WI38 (cell line): ENCODE measurements at regions not wholly inside any gene's neighbourhood (a gene's known extent, or its start where the extent isn't known, plus 50 kb on each side); places are given as distances from the start of the nearest gene placed in this dataset.
"Not testable (repeated sequence)": the region's sequence is repeated elsewhere in the genome, so short reads cannot be mapped to it uniquely, and the experiment has no call there.

Source experiments
- H3K4me3 ChIP-seq: 2 replicates; pipeline ENCODE4 v1.5.1; 2011; ENCODE audit warnings: low read depth, mild to moderate bottlenecking, control low read depth, low read length
- TF ChIP-seq, protein P1 (sequence below): IDR thresholded peaks from 2 replicates; pipeline ENCODE4 v1.5.1; 2012; ENCODE audit warnings: low read depth, mild to moderate bottlenecking, control low read depth, low read length

GRCh38 chr2:66268756-66269155, 166.2 kb upstream of the MEIS1 start:
- TF ChIP-seq, protein P1, sequence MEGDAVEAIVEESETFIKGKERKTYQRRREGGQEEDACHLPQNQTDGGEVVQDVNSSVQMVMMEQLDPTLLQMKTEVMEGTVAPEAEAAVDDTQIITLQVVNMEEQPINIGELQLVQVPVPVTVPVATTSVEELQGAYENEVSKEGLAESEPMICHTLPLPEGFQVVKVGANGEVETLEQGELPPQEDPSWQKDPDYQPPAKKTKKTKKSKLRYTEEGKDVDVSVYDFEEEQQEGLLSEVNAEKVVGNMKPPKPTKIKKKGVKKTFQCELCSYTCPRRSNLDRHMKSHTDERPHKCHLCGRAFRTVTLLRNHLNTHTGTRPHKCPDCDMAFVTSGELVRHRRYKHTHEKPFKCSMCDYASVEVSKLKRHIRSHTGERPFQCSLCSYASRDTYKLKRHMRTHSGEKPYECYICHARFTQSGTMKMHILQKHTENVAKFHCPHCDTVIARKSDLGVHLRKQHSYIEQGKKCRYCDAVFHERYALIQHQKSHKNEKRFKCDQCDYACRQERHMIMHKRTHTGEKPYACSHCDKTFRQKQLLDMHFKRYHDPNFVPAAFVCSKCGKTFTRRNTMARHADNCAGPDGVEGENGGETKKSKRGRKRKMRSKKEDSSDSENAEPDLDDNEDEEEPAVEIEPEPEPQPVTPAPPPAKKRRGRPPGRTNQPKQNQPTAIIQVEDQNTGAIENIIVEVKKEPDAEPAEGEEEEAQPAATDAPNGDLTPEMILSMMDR, result no peak
- H3K4me3 ChIP-seq, result no peak overlapping the region

- no peak overlapping the region for H3K4me3 ChIP-seq
- TF ChIP-seq, protein P1, result no peak
These were observed 170.6 kb upstream of the MEIS1 start for GRCh38 chr2:66264354-66264753.

- no peak overlapping the region for H3K4me3 ChIP-seq
- TF ChIP-seq, protein P1, result no peak
These were observed 179.1 kb upstream of the MEIS1 start for GRCh38 chr2:66255867-66256266.

DNA sequence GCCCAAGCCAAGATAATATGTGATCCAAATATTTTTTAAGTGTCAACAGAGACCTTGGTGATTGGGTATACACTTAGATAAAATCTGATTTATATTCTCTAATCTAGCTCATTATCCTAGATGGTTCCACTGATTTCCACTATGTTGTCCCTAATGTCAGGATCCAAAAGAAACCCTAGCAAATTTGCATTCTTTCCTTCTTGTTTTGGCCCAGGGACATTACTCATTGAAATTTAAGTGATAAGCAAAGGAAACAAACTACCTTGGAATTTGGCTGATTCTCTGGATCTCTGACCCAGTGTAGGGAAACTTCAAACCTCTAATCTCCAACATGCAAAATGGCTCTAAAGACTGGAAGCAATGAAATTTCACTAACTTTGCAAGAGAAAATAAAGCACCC, 179.8 kb upstream of the MEIS1 start:
- TF ChIP-seq, protein P1, result no peak
- H3K4me3 ChIP-seq, result no peak overlapping the region

DNA sequence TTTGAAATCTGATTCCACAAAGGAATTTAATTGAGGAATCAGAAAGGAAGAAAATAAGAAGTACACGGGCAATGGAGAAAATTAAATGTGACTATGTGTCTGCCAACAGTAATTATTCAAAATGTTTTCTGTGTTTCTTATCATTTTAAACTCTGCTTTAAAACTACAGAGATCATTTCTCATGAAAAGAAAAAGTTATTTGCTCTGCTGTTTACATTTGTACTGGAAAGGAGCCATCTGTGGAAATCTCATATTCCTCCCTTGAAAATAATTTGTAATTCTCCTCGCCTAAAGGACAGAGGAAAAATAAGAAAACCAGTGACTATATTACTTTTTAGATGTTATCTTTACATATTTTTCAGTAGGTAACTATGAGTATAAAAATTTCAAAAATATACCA, 181.9 kb upstream of the MEIS1 start:
- TF ChIP-seq, protein P1, result no peak
- no peak overlapping the region for H3K4me3 ChIP-seq

DNA sequence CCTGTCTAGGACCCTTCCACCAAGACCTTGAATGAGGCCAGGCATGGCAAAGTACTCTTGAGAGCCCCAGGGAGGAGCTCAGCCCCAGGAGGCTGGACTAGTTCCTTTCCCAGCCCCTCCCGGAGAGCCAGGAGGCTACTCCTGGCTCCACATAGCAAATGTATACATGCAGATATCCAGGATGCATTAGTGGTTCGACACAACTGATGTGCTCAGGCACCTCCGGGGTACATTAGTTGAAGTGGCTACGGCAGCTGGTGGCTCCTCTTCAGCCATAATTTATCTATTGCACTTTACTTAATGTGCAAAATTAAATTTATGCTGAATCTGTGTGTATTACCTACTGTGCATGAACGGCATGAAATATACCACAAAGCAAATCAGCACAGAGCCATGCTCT, 182.8 kb upstream of the MEIS1 start:
- no peak overlapping the region for H3K4me3 ChIP-seq
- TF ChIP-seq, protein P1, result no peak

DNA sequence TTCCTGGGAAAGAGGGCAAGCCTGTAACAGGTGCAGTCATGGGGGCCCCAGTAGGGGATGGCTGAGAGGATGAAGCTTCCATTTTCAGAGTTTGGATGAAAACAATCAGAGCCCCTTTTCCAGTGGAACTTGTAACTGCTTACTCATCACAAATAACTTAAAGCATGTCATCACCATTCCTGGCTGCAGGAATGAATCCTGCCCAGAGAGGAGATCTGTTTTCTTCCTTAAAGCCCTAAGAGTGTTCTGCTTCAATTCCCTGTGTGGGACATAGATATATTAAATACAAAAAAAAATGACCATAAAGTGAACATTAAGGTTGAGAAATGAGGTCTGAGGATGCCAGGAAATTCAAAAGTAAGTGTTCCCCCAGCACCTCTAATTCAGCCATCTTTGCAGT, 183.4 kb upstream of the MEIS1 start:
- TF ChIP-seq, protein P1, result no peak
- no peak overlapping the region for H3K4me3 ChIP-seq

GRCh38 chr2:66249089-66249488, 185.8 kb upstream of the MEIS1 start:
- not testable (repeated sequence) for H3K4me3 ChIP-seq

- H3K4me3 ChIP-seq, result not testable (repeated sequence)
These were observed 191.1 kb upstream of the MEIS1 start for GRCh38 chr2:66243809-66244208.

- not testable (repeated sequence) for H3K4me3 ChIP-seq
These were observed 192.0 kb upstream of the MEIS1 start for GRCh38 chr2:66242888-66243287.
